ENCODE measurements at regions not wholly inside any gene's neighbourhood (a gene's known extent, or its start where the extent isn't known, plus 50 kb on each side); places are given as distances from the start of the nearest gene placed in this dataset.
A peak's percentile ranks its signal among the peaks of the same experiment; 100 is the strongest.

GRCh38 chr6:2460216-2460745 lies 214.9 kb upstream of the GMDS start:
- H3K4me3 ChIP-seq (ENCODE audit: low read length) = no peak overlapping the region
- no peak for DNase-seq (ENCODE audit: low read depth)
- TF ChIP-seq CTCF (IDR thresholded peaks at IDR 0.05; ENCODE audit: insufficient read depth, low read depth, low read length, missing control alignments) = no peak

GRCh38 chr6:2454180-2454579 lies 208.8 kb upstream of the GMDS start:
- DNase-seq (ENCODE audit: low read depth) = no peak
- no peak for TF ChIP-seq CTCF (IDR thresholded peaks at IDR 0.05; ENCODE audit: insufficient read depth, low read depth, low read length, missing control alignments)
- H3K4me3 ChIP-seq (ENCODE audit: low read length) = no peak overlapping the region

GRCh38 chr6:2450546-2450945 lies 205.1 kb upstream of the GMDS start:
- no peak for TF ChIP-seq CTCF (IDR thresholded peaks at IDR 0.05; ENCODE audit: insufficient read depth, low read depth, low read length, missing control alignments)
- peak; percentile 54 for DNase-seq (ENCODE audit: low read depth)
- no peak overlapping the region for H3K4me3 ChIP-seq (ENCODE audit: low read length)

- DNase-seq (ENCODE audit: low read depth) = no peak
- H3K4me3 ChIP-seq (ENCODE audit: low read length) = no peak overlapping the region
- no peak for TF ChIP-seq CTCF (IDR thresholded peaks at IDR 0.05; ENCODE audit: insufficient read depth, low read depth, low read length, missing control alignments)
Observed at GRCh38 chr6:2449572-2449940, 204.2 kb upstream of the GMDS start.

GRCh38 chr6:2448826-2449571 lies 203.6 kb upstream of the GMDS start:
- peak; percentile 79 for TF ChIP-seq CTCF (IDR thresholded peaks at IDR 0.05; ENCODE audit: insufficient read depth, low read depth, low read length, missing control alignments)
- H3K4me3 ChIP-seq (ENCODE audit: low read length) = no peak overlapping the region
- peak; percentile 81 for DNase-seq (ENCODE audit: low read depth)

GRCh38 chr6:2447931-2448330 lies 202.5 kb upstream of the GMDS start:
- no peak overlapping the region for H3K4me3 ChIP-seq (ENCODE audit: low read length)
- DNase-seq (ENCODE audit: low read depth) = no peak
- no peak for TF ChIP-seq CTCF (IDR thresholded peaks at IDR 0.05; ENCODE audit: insufficient read depth, low read depth, low read length, missing control alignments)

Data from epithelial cell of esophagus (primary cell).